ENCODE measurements at regions not wholly inside any gene's neighbourhood (a gene's known extent, or its start where the extent isn't known, plus 50 kb on each side); places are given as distances from the start of the nearest gene placed in this dataset.

DNA sequence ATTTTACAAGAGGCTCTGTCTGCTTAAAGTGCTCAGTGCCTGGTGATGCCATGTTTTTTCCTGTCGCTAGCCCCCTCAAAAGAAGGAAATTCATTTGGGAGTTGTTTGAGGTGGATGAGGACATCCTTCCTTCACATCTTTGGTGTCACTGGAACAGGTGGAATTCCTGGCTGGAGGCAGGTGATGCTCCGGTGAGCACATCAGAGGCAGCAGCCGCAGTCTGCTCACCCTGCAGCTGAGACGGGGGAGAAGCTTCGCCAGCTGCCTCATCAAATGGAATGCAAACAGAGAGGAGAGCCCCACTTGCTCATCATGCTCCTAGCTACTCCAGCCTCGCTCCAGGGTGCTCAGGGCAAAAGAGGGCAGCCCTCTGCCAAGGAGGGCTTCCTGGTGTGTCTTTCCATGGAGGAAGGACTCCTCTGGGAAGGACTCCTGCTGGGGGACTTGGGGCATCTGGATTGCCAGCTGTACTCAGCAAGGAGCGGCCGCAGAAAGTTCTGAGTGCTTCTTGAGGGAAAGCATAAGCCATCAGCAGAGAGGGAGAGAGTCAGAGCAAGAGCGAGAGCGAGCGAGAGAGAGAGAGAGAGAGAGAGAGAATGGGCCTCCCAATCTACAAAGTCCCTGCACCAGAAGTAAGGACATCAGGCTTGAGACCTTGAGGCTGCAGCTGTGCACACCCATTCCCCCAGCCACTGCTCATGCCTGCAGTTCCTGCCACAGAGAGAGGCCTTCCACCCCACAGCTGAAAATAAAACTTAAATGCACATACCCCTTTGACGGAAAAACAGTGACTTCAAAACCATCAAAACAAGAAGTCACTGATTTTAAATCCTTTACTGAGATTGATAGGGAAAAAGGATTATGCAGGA, 74.3 kb upstream of the UBL3 start:
- Histone ChIP-seq H3K27me3 (replicated peaks in 1 of 2; ENCODE audit: control insufficient read depth in 2 of 2, extremely low read depth in 1 of 2, insufficient read depth in 2 of 2, low read length in 1 of 2) (peaks cover 0 to 2% of the 10 kb centered on the region in 2 experiments), H3K36me3 (ENCODE audit: control insufficient read depth in 2 of 2, extremely low read depth in 1 of 2, insufficient read depth in 1 of 2, low read length in 1 of 2) (no peaks in the 10 kb centered on the region), H3K4me3 (ENCODE audit: control insufficient read depth in 1 of 2, extremely low read depth in 1 of 2, low read length in 1 of 2) (no peak overlapping the region), H3K4me1 (ENCODE audit: control insufficient read depth in 1 of 2, extremely low read depth in 1 of 2, insufficient read depth in 2 of 2, low read length in 2 of 2) (peaks cover 12 to 13% of the 10 kb centered on the region in 2 experiments), H3K9me3 (no peaks in the 10 kb centered on the region), H3K27ac (ENCODE audit: low read length) (no peak overlapping the region)
- POLR2A ChIA-PET = no interaction called here
- no peak overlapping the region for H3K4me3 Mint-ChIP-seq
- no peaks in the 10 kb centered on the region for H3K9me3 Mint-ChIP-seq
- CTCF ChIA-PET = interaction anchor here (0.5 to 2.6 kb wide), 9 partner anchors 11 to 1229 kb away, joined by 3 to 14 read pairs (median 5); no protein-coding TSS in a partner anchor
- no peak for ATAC-seq (replicated peaks in 1 of 4)
- 96% methylated on average over 4 of the region's 12 CpGs for WGBS (ENCODE audit: insufficient coverage)
- H3K27me3 Mint-ChIP-seq = peaks cover 0 to 2% of the 10 kb centered on the region in 2 donors
- H3K27ac Mint-ChIP-seq = peak overlapping the region in 1 of 2 donors; percentile 12
- peaks cover 11 to 25% (median 22%) of the 10 kb centered on the region in 3 donors for H3K4me1 Mint-ChIP-seq
- no peaks in the 10 kb centered on the region for H3K36me3 Mint-ChIP-seq
- no peak for DNase-seq

DNA sequence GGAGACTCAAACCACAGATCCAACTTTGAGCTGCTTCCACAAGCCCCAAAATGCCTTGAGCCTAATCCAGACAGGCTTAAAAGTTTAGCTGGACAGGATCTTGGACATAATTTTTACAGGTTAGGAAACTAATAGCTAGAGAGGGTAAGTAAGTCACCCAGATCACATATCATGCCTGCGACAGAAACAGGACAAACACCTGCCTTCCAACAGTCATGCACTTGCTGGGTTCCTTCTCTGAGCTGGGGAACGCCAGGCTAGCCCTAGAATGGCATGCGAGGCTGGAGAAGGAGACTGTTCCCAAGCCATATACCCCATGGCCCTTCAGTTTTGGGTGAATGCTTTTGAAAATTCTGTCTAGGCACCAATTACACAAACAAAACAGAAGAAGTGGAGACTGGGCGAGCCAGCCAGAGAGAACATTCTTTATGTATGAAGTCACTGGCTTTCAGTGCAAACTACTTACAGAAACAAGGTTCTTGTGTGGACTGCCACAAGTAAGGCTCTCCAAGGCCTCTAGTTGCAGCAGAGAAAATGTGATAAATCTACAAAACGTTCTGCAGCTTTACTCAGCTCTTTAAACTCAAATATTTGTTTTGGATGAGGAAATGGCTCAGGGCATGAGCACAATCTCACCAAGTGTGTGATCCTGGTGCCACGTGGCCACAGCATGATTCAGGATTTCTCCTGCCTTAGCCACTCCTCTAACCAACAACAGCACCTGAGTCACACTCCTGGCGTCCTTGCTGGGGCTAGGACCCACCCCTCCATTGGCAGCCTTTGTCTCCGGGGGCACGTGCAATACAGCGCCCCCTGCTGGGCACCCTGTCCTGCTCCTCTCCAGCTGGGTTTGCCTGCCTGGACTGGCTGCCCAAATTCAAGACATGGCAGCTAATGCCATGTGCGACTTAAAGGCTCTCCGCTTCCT, 73.4 kb upstream of the UBL3 start:
- H3K4me3 Mint-ChIP-seq = no peak overlapping the region
- H3K27ac Mint-ChIP-seq = peak overlapping the region in 1 of 2 donors; percentile 30
- H3K27me3 ChIP-seq (replicated peaks in 1 of 2; ENCODE audit: control insufficient read depth in 2 of 2, extremely low read depth in 1 of 2, insufficient read depth in 2 of 2, low read length in 1 of 2) = peaks cover 0 to 2% of the 10 kb centered on the region in 2 experiments
- ChIA-PET POLR2A (no interaction called here), CTCF (interaction anchor here (0.5 to 2.6 kb wide), 12 partner anchors 11 to 1230 kb away, joined by 3 to 14 read pairs (median 4); partner anchors contain the start of gene UBL3 (in 1 of the 2))
- H3K4me1 ChIP-seq (ENCODE audit: control insufficient read depth in 1 of 2, extremely low read depth in 1 of 2, insufficient read depth in 2 of 2, low read length in 2 of 2) = peaks cover 12 to 18% of the 10 kb centered on the region in 2 experiments
- no peak overlapping the region for H3K27ac ChIP-seq (ENCODE audit: low read length)
- peak; percentile 56 to 75 (median 70) for ATAC-seq (replicated peaks in 1 of 4)
- H3K27me3 Mint-ChIP-seq = peaks cover 0 to 2% of the 10 kb centered on the region in 2 donors
- 44% methylated on average over 8 of the region's 12 CpGs for WGBS (ENCODE audit: insufficient coverage)
- peak in 29 of 35 experiments; percentile 4 to 65 (median 29) for DNase-seq
- peaks cover 11 to 27% (median 24%) of the 10 kb centered on the region in 3 donors for H3K4me1 Mint-ChIP-seq
- no peaks in the 10 kb centered on the region for H3K9me3 Mint-ChIP-seq
- H3K36me3 Mint-ChIP-seq = no peaks in the 10 kb centered on the region
- H3K4me3 ChIP-seq (ENCODE audit: control insufficient read depth in 1 of 2, extremely low read depth in 1 of 2, low read length in 1 of 2) = no peak overlapping the region
- no peaks in the 10 kb centered on the region for H3K36me3 ChIP-seq (ENCODE audit: control insufficient read depth in 2 of 2, extremely low read depth in 1 of 2, insufficient read depth in 1 of 2, low read length in 1 of 2)
- H3K9me3 ChIP-seq = no peaks in the 10 kb centered on the region

DNA sequence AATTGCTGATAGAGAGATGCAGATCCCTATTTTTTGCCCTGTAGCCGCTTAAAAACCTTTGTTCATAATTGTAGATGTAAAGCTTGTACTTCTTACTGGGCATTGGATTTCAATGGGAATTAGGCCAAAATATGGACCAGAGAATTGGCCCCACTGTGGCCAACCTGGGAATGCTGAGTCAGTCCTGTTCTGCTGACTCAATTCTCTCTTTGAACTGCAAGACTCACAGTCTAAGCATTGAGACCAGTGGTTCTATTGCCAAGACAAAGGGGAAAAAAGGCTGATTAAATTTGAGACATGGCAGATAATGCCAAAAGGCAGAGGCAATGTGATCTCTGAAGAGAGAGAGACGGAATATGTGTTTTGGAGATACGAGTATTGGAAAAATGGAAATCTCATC, 72.5 kb upstream of the UBL3 start:
- ATAC-seq (replicated peaks in 1 of 4) = no peak
- H3K27ac Mint-ChIP-seq = no peak overlapping the region
- no peak overlapping the region for H3K4me3 ChIP-seq (ENCODE audit: control insufficient read depth in 1 of 2, extremely low read depth in 1 of 2, low read length in 1 of 2)
- ChIA-PET POLR2A (no interaction called here), CTCF (interaction anchor here (0.5 to 2.6 kb wide), 8 partner anchors 12 to 213 kb away, joined by 3 to 14 read pairs (median 5); partner anchors contain the start of gene UBL3 (in 1 of the 2))
- DNase-seq = no peak
- H3K36me3 ChIP-seq (ENCODE audit: control insufficient read depth in 2 of 2, extremely low read depth in 1 of 2, insufficient read depth in 1 of 2, low read length in 1 of 2) = no peaks in the 10 kb centered on the region
- H3K4me3 Mint-ChIP-seq = no peak overlapping the region
- no peaks in the 10 kb centered on the region for H3K9me3 ChIP-seq
- H3K4me1 ChIP-seq (ENCODE audit: control insufficient read depth in 1 of 2, extremely low read depth in 1 of 2, insufficient read depth in 2 of 2, low read length in 2 of 2) = peaks cover 12 to 22% of the 10 kb centered on the region in 2 experiments
- no peaks in the 10 kb centered on the region for H3K27me3 Mint-ChIP-seq
- H3K9me3 Mint-ChIP-seq = no peaks in the 10 kb centered on the region
- no peaks in the 10 kb centered on the region for H3K36me3 Mint-ChIP-seq
- H3K27me3 ChIP-seq (replicated peaks in 1 of 2; ENCODE audit: control insufficient read depth in 2 of 2, extremely low read depth in 1 of 2, insufficient read depth in 2 of 2, low read length in 1 of 2) = peaks cover 0 to 5% of the 10 kb centered on the region in 2 experiments
- no peak overlapping the region for H3K27ac ChIP-seq (ENCODE audit: low read length)
- H3K4me1 Mint-ChIP-seq = peaks cover 11 to 29% (median 24%) of the 10 kb centered on the region in 3 donors
- WGBS (ENCODE audit: insufficient coverage) = 85% methylated on average over 2 of the region's 3 CpGs

DNA sequence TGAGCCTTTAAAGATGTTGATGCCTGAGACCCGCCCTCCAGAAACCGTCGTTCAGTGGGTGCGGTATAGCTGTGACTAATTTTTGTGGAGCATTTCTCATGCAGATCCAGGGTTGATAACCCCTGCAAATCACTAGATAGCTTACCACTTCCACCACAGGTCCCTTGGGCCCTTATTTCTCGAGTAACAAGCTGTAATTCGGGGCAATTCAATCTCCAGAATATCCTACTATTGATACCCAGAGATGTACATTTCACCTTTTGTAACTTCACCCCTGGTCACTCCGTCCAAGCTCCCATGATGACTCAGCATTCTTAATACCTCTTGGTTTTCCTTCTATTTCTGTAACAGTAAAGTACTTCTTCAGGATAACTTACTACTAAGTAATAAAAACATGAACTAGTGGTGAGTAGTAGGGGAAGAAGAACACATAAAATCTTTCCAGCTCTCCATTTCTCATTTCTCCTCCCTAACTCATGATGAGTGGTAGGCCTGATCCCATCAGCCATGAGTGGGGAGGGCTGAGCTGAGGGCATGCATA, 71.9 kb upstream of the UBL3 start:
- H3K4me3 ChIP-seq (ENCODE audit: control insufficient read depth in 1 of 2, extremely low read depth in 1 of 2, low read length in 1 of 2) = no peak overlapping the region
- POLR2A ChIA-PET = interaction anchor here in 1 of 2 donors (0.6 kb wide), 1 partner anchor 655 kb away, joined by 8 read pairs; no protein-coding TSS in a partner anchor
- H3K9me3 ChIP-seq = no peaks in the 10 kb centered on the region
- Mint-ChIP-seq H3K4me3 (no peak overlapping the region), H3K27ac (no peak overlapping the region), H3K27me3 (no peaks in the 10 kb centered on the region), H3K36me3 (no peaks in the 10 kb centered on the region), H3K9me3 (no peaks in the 10 kb centered on the region), H3K4me1 (peaks cover 11 to 29% (median 24%) of the 10 kb centered on the region in 3 donors)
- peaks cover 0 to 5% of the 10 kb centered on the region in 2 experiments for H3K27me3 ChIP-seq (replicated peaks in 1 of 2; ENCODE audit: control insufficient read depth in 2 of 2, extremely low read depth in 1 of 2, insufficient read depth in 2 of 2, low read length in 1 of 2)
- DNase-seq = no peak
- ATAC-seq (replicated peaks in 1 of 4) = no peak
- peaks cover 12 to 22% of the 10 kb centered on the region in 2 experiments for H3K4me1 ChIP-seq (ENCODE audit: control insufficient read depth in 1 of 2, extremely low read depth in 1 of 2, insufficient read depth in 2 of 2, low read length in 2 of 2)
- CTCF ChIA-PET = interaction anchor here (0.5 to 2.6 kb wide), 4 partner anchors 13 to 214 kb away, joined by 3 to 14 read pairs (median 5); no protein-coding TSS in a partner anchor
- no peaks in the 10 kb centered on the region for H3K36me3 ChIP-seq (ENCODE audit: control insufficient read depth in 2 of 2, extremely low read depth in 1 of 2, insufficient read depth in 1 of 2, low read length in 1 of 2)
- 94% methylated on average over 5 of the region's 7 CpGs for WGBS (ENCODE audit: insufficient coverage)
- H3K27ac ChIP-seq (ENCODE audit: low read length) = no peak overlapping the region

DNA sequence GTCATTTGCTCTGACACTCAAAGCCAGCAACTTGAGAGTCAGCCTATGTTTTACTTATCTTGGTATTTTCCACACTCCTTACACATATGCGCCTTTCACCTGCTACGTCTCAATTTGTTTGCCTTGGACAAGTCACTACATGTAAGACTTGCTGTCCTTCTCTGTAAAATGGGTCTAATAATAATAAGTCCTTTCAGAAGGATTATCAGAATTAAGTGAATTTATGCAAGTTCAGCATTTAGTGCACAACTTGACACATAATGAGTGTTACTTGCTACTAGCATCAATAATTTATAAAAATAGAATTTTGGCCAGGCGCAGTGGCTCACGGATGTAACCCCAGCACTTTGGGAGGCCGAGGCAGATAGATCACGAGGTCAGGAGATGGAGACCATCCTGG, 71.1 kb upstream of the UBL3 start:
- no peaks in the 10 kb centered on the region for H3K36me3 ChIP-seq (ENCODE audit: control insufficient read depth in 2 of 2, extremely low read depth in 1 of 2, insufficient read depth in 1 of 2, low read length in 1 of 2)
- peaks cover 12 to 22% of the 10 kb centered on the region in 2 experiments for H3K4me1 ChIP-seq (ENCODE audit: control insufficient read depth in 1 of 2, extremely low read depth in 1 of 2, insufficient read depth in 2 of 2, low read length in 2 of 2)
- WGBS (ENCODE audit: insufficient coverage) = 89% methylated on average over 3 of the region's 6 CpGs
- H3K9me3 Mint-ChIP-seq = no peaks in the 10 kb centered on the region
- H3K36me3 Mint-ChIP-seq = no peaks in the 10 kb centered on the region
- ChIA-PET CTCF (interaction anchor here in 1 of 2 donors (1.3 to 2.6 kb wide), 3 partner anchors 13 to 20 kb away, joined by 3 to 14 read pairs (median 4); no protein-coding TSS in a partner anchor), POLR2A (interaction anchor here (0.6 to 0.7 kb wide), 2 partner anchors 33 to 73 kb away, joined by 3 read pairs; no protein-coding TSS in a partner anchor)
- no peak overlapping the region for H3K4me3 Mint-ChIP-seq
- peaks cover 0 to 5% of the 10 kb centered on the region in 2 experiments for H3K27me3 ChIP-seq (replicated peaks in 1 of 2; ENCODE audit: control insufficient read depth in 2 of 2, extremely low read depth in 1 of 2, insufficient read depth in 2 of 2, low read length in 1 of 2)
- no peak for ATAC-seq (replicated peaks in 1 of 4)
- H3K27ac Mint-ChIP-seq = no peak overlapping the region
- no peak overlapping the region for H3K4me3 ChIP-seq (ENCODE audit: control insufficient read depth in 1 of 2, extremely low read depth in 1 of 2, low read length in 1 of 2)
- no peak for DNase-seq
- no peaks in the 10 kb centered on the region for H3K27me3 Mint-ChIP-seq
- no peak overlapping the region for H3K27ac ChIP-seq (ENCODE audit: low read length)
- peaks cover 11 to 29% (median 24%) of the 10 kb centered on the region in 3 donors for H3K4me1 Mint-ChIP-seq
- H3K9me3 ChIP-seq = no peaks in the 10 kb centered on the region

Data from T-cell (primary cell).